ENCODE measurements at regions not wholly inside any gene's neighbourhood (a gene's known extent, or its start where the extent isn't known, plus 50 kb on each side); places are given as distances from the start of the nearest gene placed in this dataset.
"Not testable (repeated sequence)": the region's sequence is repeated elsewhere in the genome, so short reads cannot be mapped to it uniquely, and the experiment has no call there.

- peaks cover 8% of the 10 kb centered on the region for H3K27me3 ChIP-seq (ENCODE audit: insufficient read depth, low read length)
- no peak overlapping the region for H3K27ac ChIP-seq (ENCODE audit: low read depth, low read length)
- H3K79me2 ChIP-seq (ENCODE audit: insufficient read depth, low read length): no peaks in the 10 kb centered on the region
- H3K4me1 ChIP-seq (ENCODE audit: insufficient read depth, low read length): no peaks in the 10 kb centered on the region
- no peak overlapping the region for H2AFZ ChIP-seq (ENCODE audit: low read length)
- no peak for TF ChIP-seq CTCF (IDR thresholded peaks at IDR 0.05; ENCODE audit: extremely low read depth, low read depth, low read length)
- no peak for DNase-seq (ENCODE audit: insufficient read length, low spot score, missing footprints)
- H3K36me3 ChIP-seq (ENCODE audit: insufficient read depth, low read length): no peaks in the 10 kb centered on the region
- no peaks in the 10 kb centered on the region for H4K20me1 ChIP-seq (ENCODE audit: insufficient read depth, low read length)
- H3K4me3 ChIP-seq (ENCODE audit: insufficient read depth, low read length): no peak overlapping the region
- no peak overlapping the region for H3K4me2 ChIP-seq (ENCODE audit: insufficient read depth, low read length)
- no peaks in the 10 kb centered on the region for H3K9me3 ChIP-seq (ENCODE audit: low read depth, low read length)
These were observed 73.5 kb downstream of the GOLGA8G start for GRCh38 chr15:28459279-28459678.

DNA sequence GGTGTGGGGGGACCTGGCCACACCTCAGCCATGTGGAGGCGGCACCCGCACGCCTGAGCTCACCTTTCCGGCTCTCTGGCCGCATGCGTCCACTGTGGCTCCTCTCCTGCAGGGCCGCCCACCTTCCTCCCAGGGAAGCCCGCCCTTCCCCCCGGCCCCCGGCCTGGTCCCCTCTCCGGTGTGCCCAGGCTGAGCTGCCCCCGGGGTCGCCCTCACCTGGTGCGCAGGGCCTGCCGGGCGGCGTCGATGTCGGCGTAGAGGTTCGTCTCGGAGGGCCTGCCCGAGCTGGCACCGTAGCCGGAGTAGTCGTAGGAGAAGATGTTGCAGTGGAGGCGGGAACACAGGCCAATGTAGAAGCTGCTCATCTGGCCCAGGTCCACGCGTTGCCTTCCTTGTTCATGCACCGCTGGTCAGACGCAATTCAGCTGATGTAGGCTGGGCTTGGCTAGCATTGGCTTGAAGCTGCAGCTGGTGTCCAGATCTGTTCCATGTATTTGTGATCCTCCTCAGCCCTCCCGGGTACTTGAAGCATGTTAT is 75.3 kb downstream of the GOLGA8G start:
- peak; percentile 36 for DNase-seq (ENCODE audit: insufficient read length, low spot score, missing footprints)
- not testable (repeated sequence) for H3K4me2 ChIP-seq (ENCODE audit: insufficient read depth, low read length); H4K20me1 ChIP-seq (ENCODE audit: insufficient read depth, low read length); H3K27ac ChIP-seq (ENCODE audit: low read depth, low read length); H3K27me3 ChIP-seq (ENCODE audit: insufficient read depth, low read length); H3K36me3 ChIP-seq (ENCODE audit: insufficient read depth, low read length); H3K79me2 ChIP-seq (ENCODE audit: insufficient read depth, low read length); H3K9me3 ChIP-seq (ENCODE audit: low read depth, low read length); H3K4me1 ChIP-seq (ENCODE audit: insufficient read depth, low read length); H3K4me3 ChIP-seq (ENCODE audit: insufficient read depth, low read length); H2AFZ ChIP-seq (ENCODE audit: low read length)

DNA sequence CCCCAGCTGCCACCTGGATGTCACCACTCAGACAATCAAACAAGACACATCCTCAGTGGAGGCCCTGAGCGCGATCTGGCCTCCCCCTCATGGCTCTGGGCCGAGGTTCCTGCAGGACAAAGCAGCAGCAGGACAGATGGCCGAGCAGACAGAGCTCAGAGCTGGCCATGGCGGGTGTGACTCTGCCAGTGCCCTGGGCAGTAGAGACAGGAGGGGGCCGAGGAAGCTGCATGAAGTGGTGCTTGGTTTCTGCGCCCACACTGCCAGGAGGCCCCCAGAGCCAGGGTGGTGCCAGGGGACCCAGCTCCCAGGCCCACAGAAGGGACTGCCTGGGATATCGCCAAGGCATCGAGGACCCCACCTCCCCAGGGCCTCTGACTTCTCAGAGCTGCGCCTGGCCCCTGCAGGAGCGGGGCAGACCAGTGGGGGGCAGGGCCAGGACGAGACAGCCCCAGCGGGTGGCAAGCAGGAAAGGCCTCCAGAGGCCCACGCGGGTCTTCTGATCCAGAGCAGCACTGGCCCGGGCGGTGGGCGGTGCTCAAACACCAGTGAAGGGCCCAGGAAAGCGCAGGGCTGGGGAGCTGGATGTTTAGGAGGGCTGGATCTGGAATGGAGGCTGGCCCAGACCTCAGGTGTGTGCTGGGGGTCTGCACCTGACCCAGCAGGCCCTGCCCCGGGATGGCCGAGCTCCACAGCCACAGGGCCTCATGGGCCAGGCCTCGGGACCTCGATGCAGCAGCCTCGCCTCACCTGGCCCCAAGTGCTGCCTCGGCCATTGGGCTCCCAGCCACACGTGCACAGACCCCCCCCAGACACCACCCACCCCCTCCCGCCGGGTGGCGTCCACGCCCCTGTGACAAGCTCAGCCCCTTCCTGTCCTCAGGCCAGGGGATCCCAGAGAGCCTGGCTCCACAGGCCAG is 76.0 kb downstream of the GOLGA8G start:
- Histone ChIP-seq H3K27ac (ENCODE audit: low read depth, low read length) (no peak overlapping the region), H3K27me3 (ENCODE audit: insufficient read depth, low read length) (peaks cover 8% of the 10 kb centered on the region), H4K20me1 (ENCODE audit: insufficient read depth, low read length) (no peaks in the 10 kb centered on the region), H3K9me3 (ENCODE audit: low read depth, low read length) (no peaks in the 10 kb centered on the region), H3K36me3 (ENCODE audit: insufficient read depth, low read length) (no peaks in the 10 kb centered on the region), H2AFZ (ENCODE audit: low read length) (no peak overlapping the region), H3K4me3 (ENCODE audit: insufficient read depth, low read length) (no peak overlapping the region), H3K4me2 (ENCODE audit: insufficient read depth, low read length) (no peak overlapping the region), H3K4me1 (ENCODE audit: insufficient read depth, low read length) (no peaks in the 10 kb centered on the region), H3K79me2 (ENCODE audit: insufficient read depth, low read length) (no peaks in the 10 kb centered on the region)
- DNase-seq (ENCODE audit: insufficient read length, low spot score, missing footprints): peak; percentile 50
- TF ChIP-seq CTCF (IDR thresholded peaks at IDR 0.05; ENCODE audit: extremely low read depth, low read depth, low read length): no peak

DNA sequence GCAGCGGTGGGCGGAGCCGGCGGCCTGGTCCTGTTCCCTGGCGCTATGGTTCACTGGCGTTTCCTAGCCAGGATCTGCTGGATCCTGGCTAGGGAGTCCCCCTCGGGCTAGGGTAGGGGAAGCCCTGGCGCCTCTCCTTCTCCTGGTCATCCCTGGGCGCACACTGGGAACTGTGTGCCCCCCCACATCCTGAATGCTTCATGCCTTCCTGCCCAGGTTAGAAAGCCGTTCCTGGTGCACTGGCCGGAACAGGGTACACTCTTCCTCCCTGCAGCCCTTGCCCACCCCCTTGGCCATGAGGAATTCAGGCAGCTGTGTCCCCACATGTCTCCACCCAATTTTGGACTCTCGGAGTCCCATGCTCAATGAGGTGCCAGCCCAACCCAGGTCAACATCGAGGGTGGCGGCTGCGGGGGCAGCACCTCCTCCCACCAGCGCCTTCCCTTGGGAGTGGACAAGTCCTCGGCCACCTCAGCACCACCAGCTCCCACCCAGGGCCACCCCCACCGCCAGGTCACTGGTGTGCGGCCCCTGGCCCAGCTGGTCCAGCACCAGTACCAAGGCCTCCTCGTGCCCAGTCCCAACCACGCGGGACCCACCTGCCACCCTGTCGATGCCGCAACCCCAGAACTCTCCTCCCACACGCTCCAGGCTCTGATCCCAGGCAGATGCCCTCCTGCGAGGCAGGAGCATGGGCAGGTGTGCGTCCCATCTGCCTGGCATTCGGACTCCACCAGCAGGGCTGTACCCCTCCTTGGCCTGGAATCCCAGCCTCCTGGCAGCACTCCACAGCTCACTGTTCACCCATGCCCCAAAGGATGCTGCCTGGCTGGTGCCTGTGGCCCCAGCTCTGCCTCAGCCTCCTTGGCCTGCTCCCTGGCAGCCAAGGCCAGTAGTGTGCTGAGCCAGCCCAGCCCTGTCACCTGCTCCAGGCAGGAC is 77.0 kb downstream of the GOLGA8G start:
- not testable (repeated sequence) for H2AFZ ChIP-seq (ENCODE audit: low read length); H3K9me3 ChIP-seq (ENCODE audit: low read depth, low read length); H3K4me1 ChIP-seq (ENCODE audit: insufficient read depth, low read length); H4K20me1 ChIP-seq (ENCODE audit: insufficient read depth, low read length); H3K79me2 ChIP-seq (ENCODE audit: insufficient read depth, low read length); H3K27me3 ChIP-seq (ENCODE audit: insufficient read depth, low read length); H3K36me3 ChIP-seq (ENCODE audit: insufficient read depth, low read length); H3K4me2 ChIP-seq (ENCODE audit: insufficient read depth, low read length); H3K27ac ChIP-seq (ENCODE audit: low read depth, low read length); H3K4me3 ChIP-seq (ENCODE audit: insufficient read depth, low read length)
- peak; percentile 41 for DNase-seq (ENCODE audit: insufficient read length, low spot score, missing footprints)

- H3K27me3 ChIP-seq (ENCODE audit: insufficient read depth, low read length); H3K9me3 ChIP-seq (ENCODE audit: low read depth, low read length); H3K4me3 ChIP-seq (ENCODE audit: insufficient read depth, low read length); H3K4me1 ChIP-seq (ENCODE audit: insufficient read depth, low read length); DNase-seq (ENCODE audit: insufficient read length, low spot score, missing footprints); H3K79me2 ChIP-seq (ENCODE audit: insufficient read depth, low read length); H3K27ac ChIP-seq (ENCODE audit: low read depth, low read length); H3K36me3 ChIP-seq (ENCODE audit: insufficient read depth, low read length); H4K20me1 ChIP-seq (ENCODE audit: insufficient read depth, low read length); H2AFZ ChIP-seq (ENCODE audit: low read length): not testable (repeated sequence)
- H3K4me2 ChIP-seq (ENCODE audit: insufficient read depth, low read length): peak overlapping the region; percentile 9
These were observed 76.3 kb downstream of the GOLGA8F start for GRCh38 chr15:28454751-28455220.
